HCT116 (cell line): ENCODE measurements at regions not wholly inside any gene's neighbourhood (a gene's known extent, or its start where the extent isn't known, plus 50 kb on each side); places are given as distances from the start of the nearest gene placed in this dataset.

Source experiments
- ATAC-seq: fragments of 200-7000 bp; cut with Tn5 transposase; 2 replicates; pipeline ENCODE4 v1.9.1; 2020; ENCODE audit warnings: mild to moderate bottlenecking, moderate library complexity
- BruUV-seq: library from RNA; stranded (reverse); fragments of 400-500 nt; replicated peaks from 2 replicates; lab custom pipeline; 2021; lab: Mats Ljungman, UMichigan
- CTCF ChIA-PET: fragments of 300-600 bp; sonication (Branson Sonifier 250); formaldehyde crosslinking; loops from one replicate; lab custom pipeline; 2021; ENCODE audit warnings: antibody characterized with exemption; lab: Charles Lee
- POLR2A ChIA-PET: fragments of 300-600, 350-600 bp; sonication (Branson Sonifier 250); formaldehyde crosslinking; loops from one replicate; lab custom pipeline; 2021; ENCODE audit warnings: antibody characterized with exemption; lab: Charles Lee
- RAD21 ChIA-PET, 2 experiments: fragments of 300-600 bp; sonication (Branson Sonifier 250); formaldehyde crosslinking; loops; one replicate each; lab custom pipeline; 2023; ENCODE audit warnings: low total read pairs in 2 of 2; ENCODE audit not compliant: uncharacterized antibody in 2 of 2, unreplicated experiment in 2 of 2, low non-redundant PET in 1 of 2; lab: Charles Lee
- DNase-seq: peaks from one replicate; pipeline ENCODE4 v3.0.0-alpha.2; 2010; ENCODE audit warnings: low read depth, low spot score
- H2AFZ ChIP-seq: fragments of 200-600 bp; shearing (Covaris generic), sonication (generic); 2 replicates; pipeline ENCODE4 v1.6.1; 2017; ENCODE audit warnings: low read depth, mixed run types, mixed read lengths, antibody characterized with exemption, low read length; ENCODE audit not compliant: poor library complexity, severe bottlenecking
- H3K27ac ChIP-seq: 2 replicates; pipeline ENCODE4 v1.5.1; 2012; ENCODE audit warnings: low read depth, low read length
- H3K27me3 ChIP-seq: fragments of 200-600 bp; sonication (generic); 2 replicates; pipeline ENCODE4 v1.6.1; 2016; ENCODE audit warnings: mixed run types, low read length, mixed read lengths; ENCODE audit not compliant: insufficient read depth
- H3K36me3 ChIP-seq, 2 experiments: fragments of 200-500 bp in 1 of 2; fragments of 200-600 bp in 1 of 2; sonication (Bioruptor generic) in 1 of 2; sonication (generic) in 1 of 2; 2 replicates each; pipeline versions ENCODE4 v1.5.1 to v1.6.1; 2014 to 2016; ENCODE audit warnings: low read length in 2 of 2, inconsistent platforms in 1 of 2, mixed read lengths in 1 of 2, mixed run types in 1 of 2; ENCODE audit not compliant: insufficient read depth in 2 of 2, control insufficient read depth in 1 of 2
- H3K4me1 ChIP-seq, 2 experiments: fragments of 200-600 bp in 1 of 2; sonication (generic) in 1 of 2; 2 replicates each; pipeline versions ENCODE4 v1.5.1 to v1.6.1; 2012 to 2017; ENCODE audit warnings: low read length in 2 of 2, inconsistent platforms in 1 of 2, mild to moderate bottlenecking in 1 of 2, mixed read lengths in 1 of 2, mixed run types in 1 of 2, moderate library complexity in 1 of 2; ENCODE audit not compliant: insufficient read depth in 2 of 2, control insufficient read depth in 1 of 2
- H3K4me2 ChIP-seq: fragments of 200-600 bp; sonication (generic); 2 replicates; pipeline ENCODE4 v1.6.1; 2017; ENCODE audit warnings: mixed run types, low read length, mixed read lengths
- H3K4me3 ChIP-seq, 2 experiments: fragments of 200-600 bp in 1 of 2; sonication (generic) in 1 of 2; replicated peaks in 1 of 2; 2 replicates each; pipeline ENCODE4 v1.5.1; 2011 to 2016; ENCODE audit warnings: low read length in 2 of 2, control low read depth in 1 of 2, low read depth in 1 of 2, mild to moderate bottlenecking in 1 of 2, mixed read lengths in 1 of 2, mixed run types in 1 of 2
- H3K79me2 ChIP-seq: fragments of 200-600 bp; sonication (generic); 2 replicates; pipeline ENCODE4 v1.6.1; 2017; ENCODE audit warnings: mild to moderate bottlenecking, mixed run types, low read length, moderate library complexity, mixed read lengths; ENCODE audit not compliant: insufficient read depth
- H3K9ac ChIP-seq: fragments of 200-600 bp; sonication (generic); 2 replicates; pipeline ENCODE4 v1.6.1; 2016; ENCODE audit warnings: low read length, mixed read lengths
- H3K9me2 ChIP-seq: fragments of 200-600 bp; sonication (generic), shearing (Covaris generic); 2 replicates; pipeline ENCODE4 v1.6.1; 2017; ENCODE audit warnings: mixed run types, mild to moderate bottlenecking, moderate library complexity; ENCODE audit not compliant: insufficient read depth
- H3K9me3 ChIP-seq, 2 experiments: fragments of 200-500 bp in 1 of 2; fragments of 200-600 bp in 1 of 2; sonication (Bioruptor generic) in 1 of 2; sonication (generic) in 1 of 2; 2 replicates each; pipeline ENCODE4 v1.6.1; 2014 to 2017; ENCODE audit warnings: low read length in 2 of 2, mixed read lengths in 2 of 2, inconsistent platforms in 1 of 2, low read depth in 1 of 2, mild to moderate bottlenecking in 1 of 2, mixed run types in 1 of 2, moderate library complexity in 1 of 2; ENCODE audit not compliant: control insufficient read depth in 1 of 2, insufficient read depth in 1 of 2
- H4K20me1 ChIP-seq: fragments of 200-600 bp; sonication (generic), shearing (Covaris generic); 2 replicates; pipeline ENCODE4 v1.6.1; 2017; ENCODE audit warnings: mixed run types, mild to moderate bottlenecking, moderate library complexity; ENCODE audit not compliant: insufficient read depth
- CBX3 ChIP-seq: IDR thresholded peaks from 2 replicates; pipeline ENCODE4 v1.6.1; 2012; ENCODE audit warnings: low read depth
- CEBPB ChIP-seq: IDR thresholded peaks from 2 replicates; pipeline ENCODE4 v1.6.1; 2012; ENCODE audit warnings: low read depth
- EGR1 ChIP-seq: IDR thresholded peaks from 2 replicates; pipeline ENCODE4 v1.6.1; 2012; ENCODE audit warnings: low read depth
- ELF1 ChIP-seq: IDR thresholded peaks from 2 replicates; pipeline ENCODE4 v1.6.1; 2012; ENCODE audit warnings: low read depth, borderline replicate concordance
- EZH2 ChIP-seq: fragments of 200-600 bp; sonication (generic); IDR thresholded peaks from 2 replicates; pipeline ENCODE4 v1.6.1; 2017; ENCODE audit warnings: antibody characterized with exemption, mixed run types
- EZH2phosphoT487 ChIP-seq: fragments of 200-600 bp; IDR thresholded peaks from 2 replicates; pipeline ENCODE4 v1.6.1; 2018; ENCODE audit warnings: antibody characterized with exemption, borderline replicate concordance
- FOSL1 ChIP-seq: IDR thresholded peaks from 2 replicates; pipeline ENCODE4 v1.6.1; 2012; ENCODE audit warnings: low read depth
- JUND ChIP-seq: IDR thresholded peaks from 2 replicates; pipeline ENCODE4 v1.6.1; 2012
- MAX ChIP-seq: IDR thresholded peaks from 2 replicates; pipeline ENCODE4 v1.6.1; 2012
- POLR2A ChIP-seq: IDR thresholded peaks from 2 replicates; pipeline ENCODE4 v1.7.0; 2011; ENCODE audit warnings: borderline replicate concordance; ENCODE audit not compliant: insufficient read depth, insufficient read length; ENCODE audit errors: extremely low read depth
- POLR2AphosphoS5 ChIP-seq: IDR thresholded peaks from 2 replicates; pipeline ENCODE4 v1.6.1; 2011; ENCODE audit warnings: mild to moderate bottlenecking, low read depth, low read length, moderate library complexity
- RAD21 ChIP-seq: IDR thresholded peaks from 2 replicates; pipeline ENCODE4 v1.6.1; 2012; ENCODE audit warnings: low read depth, mild to moderate bottlenecking
- SIN3A ChIP-seq: IDR thresholded peaks from 2 replicates; pipeline ENCODE4 v1.6.1; 2012; ENCODE audit warnings: low read depth
- TCF7L2 ChIP-seq: IDR thresholded peaks from 2 replicates; pipeline ENCODE4 v1.7.0; 2011; ENCODE audit warnings: borderline replicate concordance, inconsistent platforms; ENCODE audit not compliant: insufficient read depth, insufficient read length; ENCODE audit errors: extremely low read depth
- YY1 ChIP-seq: IDR thresholded peaks from 2 replicates; pipeline ENCODE4 v1.6.1; 2011; ENCODE audit warnings: low read length, low read depth, moderate library complexity, mild to moderate bottlenecking; ENCODE audit not compliant: insufficient replicate concordance; ENCODE audit errors: extremely low read depth
- ZBTB33 ChIP-seq: IDR thresholded peaks from 2 replicates; pipeline ENCODE4 v1.6.1; 2011; ENCODE audit warnings: mild to moderate bottlenecking, low read length, moderate library complexity; ENCODE audit not compliant: insufficient replicate concordance; ENCODE audit errors: extremely low read depth
- ZFX ChIP-seq: fragments of 450-650 bp; IDR thresholded peaks from 2 replicates; pipeline ENCODE4 v1.6.1; 2017
- intact Hi-C: fragments of 100-400 bp; cut with micrococcal nuclease; formaldehyde crosslinking; loops from 2 replicates; pipeline ENCODE4 v1.10.0; 2022
- TF ChIP-seq, protein P1 (sequence below): IDR thresholded peaks from 2 replicates; pipeline ENCODE4 v1.6.1; 2012; ENCODE audit warnings: low read depth
- TF ChIP-seq, protein P2 (sequence below): IDR thresholded peaks from 2 replicates; pipeline ENCODE4 v1.6.1; 2012
- TF ChIP-seq, protein P3 (sequence below), 3 experiments: fragments of 200-600 bp in 1 of 3; sonication (generic) in 1 of 3; IDR thresholded peaks in 2 of 3; conservative IDR thresholded peaks in 1 of 3; 2 replicates each; pipeline ENCODE4 v1.5.1; 2012 to 2017; ENCODE audit warnings: low read depth in 2 of 3, low read length in 2 of 3, antibody characterized with exemption in 1 of 3, borderline replicate concordance in 1 of 3, control low read depth in 1 of 3, mild to moderate bottlenecking in 1 of 3, mixed read lengths in 1 of 3, mixed run types in 1 of 3, moderate library complexity in 1 of 3; ENCODE audit not compliant: insufficient read depth in 1 of 3

- Histone ChIP-seq H3K79me2 (no peaks in the 10 kb centered on the region), H3K27ac (no peak overlapping the region), H2AFZ (no peak overlapping the region), H3K9me3 (peaks cover 0 to 6% of the 10 kb centered on the region in 2 experiments; a peak in 1 of 4 replicates), H3K4me2 (no peak overlapping the region), H3K9ac (no peak overlapping the region), H3K9me2 (no peaks in the 10 kb centered on the region), H3K36me3 (no peaks in the 10 kb centered on the region), H3K4me3 (no peak overlapping the region), H4K20me1 (no peaks in the 10 kb centered on the region), H3K4me1 (no peaks in the 10 kb centered on the region), H3K27me3 (no peaks in the 10 kb centered on the region)
- DNase-seq (no peak), ATAC-seq (no peak)
- TF ChIP-seq, protein P1, sequence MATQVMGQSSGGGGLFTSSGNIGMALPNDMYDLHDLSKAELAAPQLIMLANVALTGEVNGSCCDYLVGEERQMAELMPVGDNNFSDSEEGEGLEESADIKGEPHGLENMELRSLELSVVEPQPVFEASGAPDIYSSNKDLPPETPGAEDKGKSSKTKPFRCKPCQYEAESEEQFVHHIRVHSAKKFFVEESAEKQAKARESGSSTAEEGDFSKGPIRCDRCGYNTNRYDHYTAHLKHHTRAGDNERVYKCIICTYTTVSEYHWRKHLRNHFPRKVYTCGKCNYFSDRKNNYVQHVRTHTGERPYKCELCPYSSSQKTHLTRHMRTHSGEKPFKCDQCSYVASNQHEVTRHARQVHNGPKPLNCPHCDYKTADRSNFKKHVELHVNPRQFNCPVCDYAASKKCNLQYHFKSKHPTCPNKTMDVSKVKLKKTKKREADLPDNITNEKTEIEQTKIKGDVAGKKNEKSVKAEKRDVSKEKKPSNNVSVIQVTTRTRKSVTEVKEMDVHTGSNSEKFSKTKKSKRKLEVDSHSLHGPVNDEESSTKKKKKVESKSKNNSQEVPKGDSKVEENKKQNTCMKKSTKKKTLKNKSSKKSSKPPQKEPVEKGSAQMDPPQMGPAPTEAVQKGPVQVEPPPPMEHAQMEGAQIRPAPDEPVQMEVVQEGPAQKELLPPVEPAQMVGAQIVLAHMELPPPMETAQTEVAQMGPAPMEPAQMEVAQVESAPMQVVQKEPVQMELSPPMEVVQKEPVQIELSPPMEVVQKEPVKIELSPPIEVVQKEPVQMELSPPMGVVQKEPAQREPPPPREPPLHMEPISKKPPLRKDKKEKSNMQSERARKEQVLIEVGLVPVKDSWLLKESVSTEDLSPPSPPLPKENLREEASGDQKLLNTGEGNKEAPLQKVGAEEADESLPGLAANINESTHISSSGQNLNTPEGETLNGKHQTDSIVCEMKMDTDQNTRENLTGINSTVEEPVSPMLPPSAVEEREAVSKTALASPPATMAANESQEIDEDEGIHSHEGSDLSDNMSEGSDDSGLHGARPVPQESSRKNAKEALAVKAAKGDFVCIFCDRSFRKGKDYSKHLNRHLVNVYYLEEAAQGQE = no peak
- TF ChIP-seq CEBPB (no peak), POLR2A (no peak), FOSL1 (no peak), ZFX (no peak), EGR1 (no peak), TCF7L2 (no peak), ELF1 (no peak), EZH2phosphoT487 (no peak), RAD21 (no peak), JUND (no peak), ZBTB33 (no peak), EZH2 (no peak), POLR2AphosphoS5 (no peak), MAX (no peak), SIN3A (no peak), CBX3 (no peak), YY1 (no peak)
- TF ChIP-seq, protein P2, sequence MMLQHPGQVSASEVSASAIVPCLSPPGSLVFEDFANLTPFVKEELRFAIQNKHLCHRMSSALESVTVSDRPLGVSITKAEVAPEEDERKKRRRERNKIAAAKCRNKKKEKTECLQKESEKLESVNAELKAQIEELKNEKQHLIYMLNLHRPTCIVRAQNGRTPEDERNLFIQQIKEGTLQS = no peak
- TF ChIP-seq, protein P3, sequence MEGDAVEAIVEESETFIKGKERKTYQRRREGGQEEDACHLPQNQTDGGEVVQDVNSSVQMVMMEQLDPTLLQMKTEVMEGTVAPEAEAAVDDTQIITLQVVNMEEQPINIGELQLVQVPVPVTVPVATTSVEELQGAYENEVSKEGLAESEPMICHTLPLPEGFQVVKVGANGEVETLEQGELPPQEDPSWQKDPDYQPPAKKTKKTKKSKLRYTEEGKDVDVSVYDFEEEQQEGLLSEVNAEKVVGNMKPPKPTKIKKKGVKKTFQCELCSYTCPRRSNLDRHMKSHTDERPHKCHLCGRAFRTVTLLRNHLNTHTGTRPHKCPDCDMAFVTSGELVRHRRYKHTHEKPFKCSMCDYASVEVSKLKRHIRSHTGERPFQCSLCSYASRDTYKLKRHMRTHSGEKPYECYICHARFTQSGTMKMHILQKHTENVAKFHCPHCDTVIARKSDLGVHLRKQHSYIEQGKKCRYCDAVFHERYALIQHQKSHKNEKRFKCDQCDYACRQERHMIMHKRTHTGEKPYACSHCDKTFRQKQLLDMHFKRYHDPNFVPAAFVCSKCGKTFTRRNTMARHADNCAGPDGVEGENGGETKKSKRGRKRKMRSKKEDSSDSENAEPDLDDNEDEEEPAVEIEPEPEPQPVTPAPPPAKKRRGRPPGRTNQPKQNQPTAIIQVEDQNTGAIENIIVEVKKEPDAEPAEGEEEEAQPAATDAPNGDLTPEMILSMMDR (IDR thresholded peaks at IDR 0.05 in 2 of 3, conservative IDR thresholded peaks at IDR 0.05 in 1 of 3; ENCODE audit: borderline replicate concordance in 1 of 3, insufficient read depth in 1 of 3, low read depth in 2 of 3, low read length in 2 of 3) = no peak
- RAD21 ChIA-PET = no interaction called here
- POLR2A ChIA-PET = no interaction called here
- CTCF ChIA-PET = no interaction called here
- intact Hi-C loops = no loop called here
- BruUV-seq = no TSS peak
Measured at GRCh38 chr6:146962329-146962728, 241.9 kb upstream of the STXBP5 start.
